SK-N-MC (cell line): ENCODE measurements at regions not wholly inside any gene's neighbourhood (a gene's known extent, or its start where the extent isn't known, plus 50 kb on each side); places are given as distances from the start of the nearest gene placed in this dataset.

Source experiments
- EZH2 ChIP-seq: fragments of 200-600 bp; sonication (generic); IDR thresholded peaks from one replicate; pipeline ENCODE4 v1.6.1; 2017; ENCODE audit warnings: antibody characterized with exemption
- POLR2AphosphoS5 ChIP-seq: IDR thresholded peaks from 2 replicates; pipeline ENCODE4 v1.6.1; 2012; ENCODE audit warnings: mild to moderate bottlenecking, low read depth, low read length, borderline replicate concordance

- TF ChIP-seq EZH2 (no peak), POLR2AphosphoS5 (no peak)
Measured at GRCh38 chr4:114773339-114773738, 174.7 kb downstream of the UGT8 start.
